ENCODE measurements at regions not wholly inside any gene's neighbourhood (a gene's known extent, or its start where the extent isn't known, plus 50 kb on each side); places are given as distances from the start of the nearest gene placed in this dataset.

- DNase-seq: no peak
Observed at GRCh38 chr16:59188029-59188428, 453.9 kb upstream of the GOT2 start.

- no peak for DNase-seq
Observed at GRCh38 chr16:59181821-59182420, 447.8 kb upstream of the GOT2 start.

- DNase-seq: no peak
Observed at GRCh38 chr16:59180083-59180476, 446.0 kb upstream of the GOT2 start.

- no peak for DNase-seq
Observed at GRCh38 chr16:59179446-59180082, 445.4 kb upstream of the GOT2 start.

- no peak for DNase-seq
Observed at GRCh38 chr16:59173408-59173831, 439.3 kb upstream of the GOT2 start.

- no peak for DNase-seq
Observed at GRCh38 chr16:59170099-59170712, 436.1 kb upstream of the GOT2 start.

- no peak for DNase-seq
Observed at GRCh38 chr16:59169168-59169567, 435.1 kb upstream of the GOT2 start.

- no peak for DNase-seq
Observed at GRCh38 chr16:59168461-59169114, 434.5 kb upstream of the GOT2 start.

GRCh38 chr16:59164461-59164860, 430.3 kb upstream of the GOT2 start:
- DNase-seq: no peak

- no peak for DNase-seq
Observed at GRCh38 chr16:59163371-59164055, 429.4 kb upstream of the GOT2 start.

- DNase-seq: no peak
Observed at GRCh38 chr16:59161679-59162078, 427.6 kb upstream of the GOT2 start.

GRCh38 chr16:59154295-59154694, 420.2 kb upstream of the GOT2 start:
- no peak for DNase-seq

GRCh38 chr16:59148769-59149155, 414.6 kb upstream of the GOT2 start:
- no peak for DNase-seq

GRCh38 chr16:59148056-59148768, 414.1 kb upstream of the GOT2 start:
- no peak for DNase-seq

GRCh38 chr16:59146140-59146539, 412.0 kb upstream of the GOT2 start:
- no peak for DNase-seq

- no peak for DNase-seq
Observed at GRCh38 chr16:59144841-59145240, 410.7 kb upstream of the GOT2 start.

GRCh38 chr16:59144326-59144725, 410.2 kb upstream of the GOT2 start:
- no peak for DNase-seq

- no peak for DNase-seq
Observed at GRCh38 chr16:59126486-59126885, 392.4 kb upstream of the GOT2 start.

- DNase-seq: no peak
Observed at GRCh38 chr16:59124056-59124455, 389.9 kb upstream of the GOT2 start.

- no peak for DNase-seq
Observed at GRCh38 chr16:59123479-59123878, 389.4 kb upstream of the GOT2 start.

- no peak for DNase-seq
Observed at GRCh38 chr16:59122262-59122537, 388.1 kb upstream of the GOT2 start.

GRCh38 chr16:59121411-59122261, 387.5 kb upstream of the GOT2 start:
- DNase-seq: no peak
